Tibial artery (tissue), 4 donors: ENCODE measurements at regions not wholly inside any gene's neighbourhood (a gene's known extent, or its start where the extent isn't known, plus 50 kb on each side); places are given as distances from the start of the nearest gene placed in this dataset.
"Not testable (repeated sequence)": the region's sequence is repeated elsewhere in the genome, so short reads cannot be mapped to it uniquely, and the experiment has no call there.

Source experiments
- DNase-seq, 2 donors: peaks; one replicate each; pipeline ENCODE4 v3.0.0-alpha.2; 2019
- H3K27ac ChIP-seq, 2 donors: fragments of 200-600 bp; sonication (generic) in 1 of 2; 1 replicate in 1 of 2; 2 replicates in 1 of 2; pipeline ENCODE4 v1.5.1; 2018 to 2019; ENCODE audit warnings: mild to moderate bottlenecking in 1 of 2
- H3K27me3 ChIP-seq, 2 donors: fragments of 200-600 bp; sonication (generic) in 1 of 2; one replicate each; pipeline versions ENCODE4 v1.5.1 to v1.6.0; 2016 to 2019
- H3K36me3 ChIP-seq, 3 donors: fragments of 200-600 bp; sonication (generic) in 2 of 3; one replicate each; pipeline ENCODE4 v1.5.1; 2016 to 2019; ENCODE audit warnings: mild to moderate bottlenecking in 2 of 3
- H3K4me1 ChIP-seq, 4 donors: fragments of 200-600 bp; sonication (generic) in 2 of 4; 1 replicate in 3 of 4; 2 replicates in 1 of 4; pipeline ENCODE4 v1.5.1; 2016 to 2019
- H3K4me3 ChIP-seq, 2 donors: fragments of 200-600 bp; sonication (generic) in 1 of 2; 1 replicate in 1 of 2; 2 replicates in 1 of 2; pipeline ENCODE4 v1.5.1; 2018 to 2019; ENCODE audit warnings: mild to moderate bottlenecking in 2 of 2
- H3K9me3 ChIP-seq, 3 donors: fragments of 200-600 bp; sonication (generic) in 1 of 3; one replicate each; pipeline ENCODE4 v1.5.1; 2016 to 2019
- intact Hi-C: fragments of 100-400 bp; cut with DNase I; formaldehyde crosslinking; loops from one replicate; pipeline ENCODE4 v1.15.0; 2023; ENCODE audit warnings: low total_unique reads
- TF ChIP-seq, protein P1 (sequence below), 2 experiments: fragments of 200-600 bp in 1 of 2; fragments of 450-650 bp in 1 of 2; IDR thresholded peaks; one replicate each; pipeline ENCODE4 v1.5.1; 2017 to 2019; ENCODE audit warnings: antibody characterized with exemption in 2 of 2, mild to moderate bottlenecking in 1 of 2, moderate library complexity in 1 of 2

DNA sequence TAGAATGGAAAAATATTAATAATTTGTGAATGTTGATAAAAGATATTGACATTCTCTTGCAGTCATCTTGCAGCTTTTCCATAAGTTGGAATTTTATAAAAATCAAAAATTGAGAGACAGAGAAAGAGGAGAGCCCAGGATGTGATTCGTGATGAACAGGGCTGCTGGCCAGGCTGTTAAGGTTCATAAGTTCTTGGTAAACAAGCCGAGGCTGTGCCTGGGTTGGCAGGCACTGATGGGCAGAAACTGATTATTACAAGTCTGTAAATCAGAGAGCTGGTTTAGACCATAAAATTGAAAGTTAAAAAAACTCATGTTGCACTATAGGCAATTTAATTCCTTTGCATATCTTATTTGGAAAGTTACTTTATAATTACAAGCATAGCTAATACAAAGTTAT, 533.7 kb downstream of the HAPSTR1 start:
- DNase-seq, result no peak
- no peaks in the 10 kb centered on the region for H3K27me3 ChIP-seq
- intact Hi-C loops, result no loop called here
- peaks cover 0 to 4% (median 0%) of the 10 kb centered on the region in 3 donors for H3K9me3 ChIP-seq
- H3K4me1 ChIP-seq, result no peaks in the 10 kb centered on the region
- no peak overlapping the region for H3K27ac ChIP-seq
- H3K4me3 ChIP-seq, result no peak overlapping the region
- no peaks in the 10 kb centered on the region for H3K36me3 ChIP-seq
- TF ChIP-seq, protein P1, sequence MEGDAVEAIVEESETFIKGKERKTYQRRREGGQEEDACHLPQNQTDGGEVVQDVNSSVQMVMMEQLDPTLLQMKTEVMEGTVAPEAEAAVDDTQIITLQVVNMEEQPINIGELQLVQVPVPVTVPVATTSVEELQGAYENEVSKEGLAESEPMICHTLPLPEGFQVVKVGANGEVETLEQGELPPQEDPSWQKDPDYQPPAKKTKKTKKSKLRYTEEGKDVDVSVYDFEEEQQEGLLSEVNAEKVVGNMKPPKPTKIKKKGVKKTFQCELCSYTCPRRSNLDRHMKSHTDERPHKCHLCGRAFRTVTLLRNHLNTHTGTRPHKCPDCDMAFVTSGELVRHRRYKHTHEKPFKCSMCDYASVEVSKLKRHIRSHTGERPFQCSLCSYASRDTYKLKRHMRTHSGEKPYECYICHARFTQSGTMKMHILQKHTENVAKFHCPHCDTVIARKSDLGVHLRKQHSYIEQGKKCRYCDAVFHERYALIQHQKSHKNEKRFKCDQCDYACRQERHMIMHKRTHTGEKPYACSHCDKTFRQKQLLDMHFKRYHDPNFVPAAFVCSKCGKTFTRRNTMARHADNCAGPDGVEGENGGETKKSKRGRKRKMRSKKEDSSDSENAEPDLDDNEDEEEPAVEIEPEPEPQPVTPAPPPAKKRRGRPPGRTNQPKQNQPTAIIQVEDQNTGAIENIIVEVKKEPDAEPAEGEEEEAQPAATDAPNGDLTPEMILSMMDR (IDR thresholded peaks at IDR 0.05), result no peak

DNA sequence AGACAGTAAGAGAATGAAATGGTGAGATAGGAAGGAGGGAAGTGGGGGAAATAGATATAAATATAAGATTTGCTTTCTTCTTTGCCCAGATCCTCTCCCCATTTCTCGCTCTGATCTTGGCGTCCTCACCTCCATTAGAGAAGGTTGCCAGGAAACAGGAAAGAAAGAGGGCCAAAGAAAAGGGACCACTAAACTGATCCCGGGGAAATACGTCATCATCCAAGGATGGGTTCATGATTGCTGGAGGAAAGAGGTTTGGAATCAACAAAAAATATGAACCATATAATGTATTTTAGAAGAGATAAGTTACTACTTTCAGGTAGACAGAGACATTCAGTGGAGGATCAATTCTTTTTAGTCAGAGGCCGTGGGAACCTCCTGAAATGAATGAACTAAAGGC, 536.0 kb downstream of the HAPSTR1 start:
- intact Hi-C loops, result no loop called here

DNA sequence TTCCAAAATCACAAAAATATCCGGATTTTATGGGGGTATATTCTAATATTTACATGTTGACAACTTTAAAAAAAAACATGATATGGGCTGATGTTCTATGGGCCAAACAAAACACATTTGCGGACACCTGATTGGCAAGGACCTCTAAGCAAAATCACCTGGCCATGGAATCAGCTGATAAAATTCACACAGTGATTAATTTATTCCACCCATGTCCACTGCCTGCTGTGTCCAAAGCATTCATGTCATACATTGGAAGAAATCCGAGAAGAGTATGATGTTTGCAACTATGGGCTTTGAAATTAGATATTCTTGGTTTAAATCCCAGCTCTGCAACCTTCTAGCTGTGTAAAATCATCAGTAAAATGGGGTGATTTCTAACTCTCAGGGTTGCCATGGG, 538.7 kb downstream of the HAPSTR1 start:
- no peaks in the 10 kb centered on the region for H3K4me1 ChIP-seq
- intact Hi-C loops, result no loop called here
- no peak overlapping the region for H3K27ac ChIP-seq
- no peak for DNase-seq
- TF ChIP-seq, protein P1 (IDR thresholded peaks at IDR 0.05), result no peak
- no peaks in the 10 kb centered on the region for H3K36me3 ChIP-seq
- H3K27me3 ChIP-seq, result no peaks in the 10 kb centered on the region
- H3K9me3 ChIP-seq, result no peaks in the 10 kb centered on the region
- no peak overlapping the region for H3K4me3 ChIP-seq

More for the DNA sequence above, 536.0 kb downstream of the HAPSTR1 start:
- H3K9me3 ChIP-seq, result no peaks in the 10 kb centered on the region
- no peak for DNase-seq
- H3K4me1 ChIP-seq, result no peaks in the 10 kb centered on the region
- no peak overlapping the region for H3K4me3 ChIP-seq
- no peaks in the 10 kb centered on the region for H3K36me3 ChIP-seq
- no peak overlapping the region for H3K27ac ChIP-seq
- TF ChIP-seq, protein P1 (IDR thresholded peaks at IDR 0.05), result no peak
- H3K27me3 ChIP-seq, result no peaks in the 10 kb centered on the region

DNA sequence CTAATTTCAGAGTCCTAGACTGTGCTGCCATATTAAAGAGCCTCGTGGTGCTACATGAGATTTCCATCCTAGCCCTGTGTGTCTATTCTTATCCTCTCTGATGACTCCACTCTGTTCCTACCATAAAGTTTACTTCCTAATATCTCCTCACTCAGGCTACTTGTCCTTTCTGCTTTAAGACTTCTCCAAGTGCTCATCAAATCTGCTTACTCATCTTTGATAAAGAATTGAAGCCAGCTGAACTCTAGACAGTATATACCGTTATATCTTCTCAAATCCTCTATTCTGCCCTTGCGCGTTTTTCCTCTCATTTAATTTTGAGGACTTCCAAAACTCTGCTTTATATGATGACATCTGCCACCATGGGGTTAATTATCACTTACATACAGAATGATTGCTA, 539.5 kb downstream of the HAPSTR1 start:
- H3K36me3 ChIP-seq, result no peaks in the 10 kb centered on the region
- TF ChIP-seq, protein P1 (IDR thresholded peaks at IDR 0.05), result no peak
- H3K27ac ChIP-seq, result no peak overlapping the region
- no peaks in the 10 kb centered on the region for H3K4me1 ChIP-seq
- intact Hi-C loops, result no loop called here
- DNase-seq, result no peak
- H3K9me3 ChIP-seq, result no peaks in the 10 kb centered on the region
- no peaks in the 10 kb centered on the region for H3K27me3 ChIP-seq
- H3K4me3 ChIP-seq, result no peak overlapping the region

DNA sequence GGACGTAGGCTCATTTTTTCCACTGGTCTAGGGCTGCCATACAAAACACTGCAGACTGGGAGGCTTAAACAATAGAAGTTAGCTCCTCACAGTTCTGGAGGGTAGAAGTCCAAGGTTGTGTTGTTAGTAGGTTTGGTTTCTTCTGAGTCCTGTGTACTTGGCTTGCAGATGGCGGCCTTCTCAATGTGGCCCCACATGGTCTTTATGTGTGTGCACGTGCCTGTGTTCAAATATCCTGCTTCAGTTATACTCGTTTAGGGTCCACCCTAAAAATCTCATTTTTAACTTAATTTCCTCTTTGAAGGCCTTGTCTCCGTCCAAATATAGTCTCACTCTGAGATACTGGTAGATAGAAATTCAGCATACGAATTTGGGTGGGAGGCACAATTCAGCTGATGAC, 542.4 kb downstream of the HAPSTR1 start:
- intact Hi-C loops, result no loop called here
- no peaks in the 10 kb centered on the region for H3K9me3 ChIP-seq
- TF ChIP-seq, protein P1 (IDR thresholded peaks at IDR 0.05), result no peak
- H3K4me3 ChIP-seq, result no peak overlapping the region
- DNase-seq, result no peak
- H3K27me3 ChIP-seq, result no peaks in the 10 kb centered on the region
- H3K27ac ChIP-seq, result no peak overlapping the region
- H3K36me3 ChIP-seq, result no peaks in the 10 kb centered on the region
- no peaks in the 10 kb centered on the region for H3K4me1 ChIP-seq

DNA sequence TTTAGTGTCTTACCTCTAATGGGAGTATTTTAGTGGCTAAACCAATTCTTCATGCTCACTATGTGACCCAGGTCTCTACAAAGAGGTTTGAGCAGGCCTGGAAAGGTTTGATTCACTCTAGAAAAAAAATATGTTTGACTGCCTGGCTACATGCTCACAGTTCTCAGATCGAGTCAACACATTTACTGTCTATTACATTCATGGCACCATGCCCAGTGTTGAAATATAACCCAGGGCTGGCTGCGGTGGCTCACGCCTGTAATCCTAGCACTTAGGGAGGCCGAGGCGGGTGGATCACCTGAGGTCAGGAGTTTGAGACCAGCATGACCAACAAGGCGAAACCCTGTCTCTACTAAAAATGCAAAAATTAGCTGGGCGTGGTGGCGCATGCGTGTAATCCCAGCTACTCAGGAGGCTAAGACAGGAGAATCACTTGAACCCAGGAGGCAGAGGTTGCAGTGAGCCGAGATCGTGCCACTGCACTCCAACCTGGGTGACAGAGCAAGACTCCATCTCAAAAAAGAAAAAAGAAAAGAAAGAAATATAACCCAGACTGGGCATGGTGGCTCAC, 543.8 kb downstream of the HAPSTR1 start:
- H3K27me3 ChIP-seq, H3K27ac ChIP-seq, H3K36me3 ChIP-seq, H3K4me1 ChIP-seq, H3K9me3 ChIP-seq, DNase-seq, H3K4me3 ChIP-seq, intact Hi-C loops: not testable (repeated sequence)
